Neural cell (in vitro differentiated cells): ENCODE measurements at regions not wholly inside any gene's neighbourhood (a gene's known extent, or its start where the extent isn't known, plus 50 kb on each side); places are given as distances from the start of the nearest gene placed in this dataset.

Source experiments
- H2AFZ ChIP-seq: fragments of 200-600, 300-800 bp; sonication (generic), shearing (Covaris generic); 2 replicates; pipeline ENCODE4 v1.6.0; 2014; ENCODE audit warnings: low read depth, mild to moderate bottlenecking, antibody characterized with exemption, low read length, moderate library complexity
- H3F3A ChIP-seq: fragments of 200-600 bp; shearing (Covaris generic); 2 replicates; pipeline ENCODE4 v1.6.1; 2016; ENCODE audit warnings: mild to moderate bottlenecking, moderate library complexity, mixed read lengths, antibody characterized with exemption, low read length; ENCODE audit not compliant: insufficient read depth, poor library complexity, severe bottlenecking
- H3K27ac ChIP-seq: fragments of 200-600, 300-800 bp; sonication (generic), shearing (Covaris generic); 2 replicates; pipeline ENCODE4 v1.5.1; 2014; ENCODE audit warnings: mild to moderate bottlenecking, low read length, moderate library complexity
- H3K27me3 ChIP-seq: fragments of 300-800, 200-600 bp; sonication (generic), shearing (Covaris generic); 2 replicates; pipeline ENCODE4 v1.6.0; 2014; ENCODE audit warnings: mild to moderate bottlenecking, low read depth, low read length, moderate library complexity; ENCODE audit not compliant: insufficient read depth
- H3K36me3 ChIP-seq: fragments of 300-800, 200-600 bp; sonication (generic), shearing (Covaris generic); 2 replicates; pipeline ENCODE4 v1.5.1; 2014; ENCODE audit warnings: mild to moderate bottlenecking, antibody characterized with exemption, low read length, moderate library complexity; ENCODE audit not compliant: insufficient read depth
- H3K4me2 ChIP-seq: fragments of 300-800, 200-600 bp; sonication (generic), shearing (Covaris generic); 2 replicates; pipeline ENCODE4 v1.6.0; 2014; ENCODE audit warnings: mild to moderate bottlenecking, low read length
- H3K4me3 ChIP-seq: fragments of 300-800, 200-600 bp; sonication (generic), shearing (Covaris generic); 2 replicates; pipeline ENCODE4 v1.5.1; 2014; ENCODE audit warnings: mild to moderate bottlenecking, low read length, moderate library complexity
- H3K79me2 ChIP-seq: fragments of 200-600 bp; shearing (Covaris generic); replicated peaks from 2 replicates; pipeline ENCODE4 v1.6.0; 2014; ENCODE audit warnings: mild to moderate bottlenecking, low read length, moderate library complexity; ENCODE audit not compliant: insufficient read depth
- H3K9ac ChIP-seq: fragments of 300-800, 200-600 bp; sonication (generic), shearing (Covaris generic); 2 replicates; pipeline ENCODE4 v1.6.1; 2016; ENCODE audit warnings: mild to moderate bottlenecking, low read length, mixed read lengths
- H3K9me2 ChIP-seq: fragments of 200-600 bp; shearing (Covaris generic); 2 replicates; pipeline ENCODE4 v1.6.1; 2016; ENCODE audit warnings: mild to moderate bottlenecking, low read length, mixed read lengths; ENCODE audit not compliant: insufficient read depth
- H3K9me3 ChIP-seq: fragments of 200-600, 300-800 bp; sonication (generic), shearing (Covaris generic); 2 replicates; pipeline ENCODE4 v1.6.1; 2016; ENCODE audit warnings: mild to moderate bottlenecking, mixed run types, low read length, moderate library complexity, mixed read lengths
- H4K20me1 ChIP-seq: fragments of 200-600 bp; shearing (Covaris generic); 2 replicates; pipeline ENCODE4 v1.6.1; 2016; ENCODE audit warnings: mild to moderate bottlenecking, mixed run types; ENCODE audit not compliant: insufficient read depth
- EP300 ChIP-seq: fragments of 450-650 bp; conservative IDR thresholded peaks from 2 replicates; pipeline ENCODE4 v1.6.1; 2014; ENCODE audit warnings: antibody characterized with exemption, mild to moderate bottlenecking, moderate library complexity; ENCODE audit not compliant: poor library complexity, severe bottlenecking
- EZH2 ChIP-seq: fragments of 200-600, 300-800 bp; shearing (Covaris generic), sonication (generic); IDR thresholded peaks from 2 replicates; pipeline ENCODE4 v1.6.1; 2014; ENCODE audit warnings: antibody characterized with exemption, low read length, borderline replicate concordance, mild to moderate bottlenecking; ENCODE audit not compliant: insufficient read depth, poor library complexity, severe bottlenecking
- MXI1 ChIP-seq: fragments of 450-650 bp; conservative IDR thresholded peaks from 2 replicates; pipeline ENCODE4 v1.6.1; 2014; ENCODE audit warnings: antibody characterized with exemption, mild to moderate bottlenecking; ENCODE audit not compliant: poor library complexity, severe bottlenecking
- POLR2AphosphoS5 ChIP-seq: IDR thresholded peaks from 2 replicates; pipeline ENCODE4 v1.6.1; 2012
- RAD21 ChIP-seq: fragments of 450-650 bp; conservative IDR thresholded peaks from 2 replicates; pipeline ENCODE4 v1.6.1; 2014; ENCODE audit warnings: antibody characterized with exemption, mild to moderate bottlenecking, moderate library complexity
- SMC3 ChIP-seq: fragments of 450-650 bp; conservative IDR thresholded peaks from 2 replicates; pipeline ENCODE4 v1.6.1; 2014; ENCODE audit warnings: antibody characterized with exemption, mild to moderate bottlenecking, moderate library complexity; ENCODE audit not compliant: poor library complexity
- TAF1 ChIP-seq: IDR thresholded peaks from 2 replicates; pipeline ENCODE4 v1.6.1; 2012; ENCODE audit warnings: low read depth
- TF ChIP-seq, protein P1 (sequence below): fragments of 450-650 bp; IDR thresholded peaks from 2 replicates; pipeline ENCODE4 v1.5.1; 2014; ENCODE audit warnings: antibody characterized with exemption, mild to moderate bottlenecking, moderate library complexity; ENCODE audit not compliant: poor library complexity, severe bottlenecking
- TF ChIP-seq, protein P2 (sequence below): IDR thresholded peaks from 2 replicates; pipeline ENCODE4 v1.6.1; 2012; ENCODE audit warnings: borderline replicate concordance

DNA sequence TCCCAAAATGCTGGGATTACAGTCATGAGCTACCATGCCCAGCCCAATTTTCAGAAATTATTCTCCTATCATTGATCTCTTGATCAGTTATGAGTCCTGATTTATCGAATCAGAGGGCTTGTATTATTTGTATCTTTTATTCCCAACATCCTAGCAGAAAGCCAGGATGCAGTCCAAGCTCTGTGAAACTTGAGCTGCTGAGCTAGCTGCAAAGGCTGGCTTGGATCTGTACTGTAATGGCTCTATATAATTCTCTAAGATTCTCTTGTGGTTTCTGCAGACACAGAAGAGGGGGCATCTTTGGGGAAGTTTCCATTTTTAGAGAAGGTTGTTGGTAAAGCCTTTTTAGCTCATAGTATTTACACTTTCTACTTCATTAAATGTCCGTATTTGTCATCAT is 227.1 kb downstream of the MAP2K4 start:
- no peaks in the 10 kb centered on the region for H4K20me1 ChIP-seq
- no peak overlapping the region for H3K4me3 ChIP-seq
- no peaks in the 10 kb centered on the region for H3F3A ChIP-seq
- no peak overlapping the region for H3K9ac ChIP-seq
- no peak overlapping the region for H3K27ac ChIP-seq
- no peaks in the 10 kb centered on the region for H3K9me3 ChIP-seq
- H3K4me2 ChIP-seq = no peak overlapping the region
- no peak for TF ChIP-seq MXI1
- no peak for TF ChIP-seq RAD21
- TF ChIP-seq, protein P1, sequence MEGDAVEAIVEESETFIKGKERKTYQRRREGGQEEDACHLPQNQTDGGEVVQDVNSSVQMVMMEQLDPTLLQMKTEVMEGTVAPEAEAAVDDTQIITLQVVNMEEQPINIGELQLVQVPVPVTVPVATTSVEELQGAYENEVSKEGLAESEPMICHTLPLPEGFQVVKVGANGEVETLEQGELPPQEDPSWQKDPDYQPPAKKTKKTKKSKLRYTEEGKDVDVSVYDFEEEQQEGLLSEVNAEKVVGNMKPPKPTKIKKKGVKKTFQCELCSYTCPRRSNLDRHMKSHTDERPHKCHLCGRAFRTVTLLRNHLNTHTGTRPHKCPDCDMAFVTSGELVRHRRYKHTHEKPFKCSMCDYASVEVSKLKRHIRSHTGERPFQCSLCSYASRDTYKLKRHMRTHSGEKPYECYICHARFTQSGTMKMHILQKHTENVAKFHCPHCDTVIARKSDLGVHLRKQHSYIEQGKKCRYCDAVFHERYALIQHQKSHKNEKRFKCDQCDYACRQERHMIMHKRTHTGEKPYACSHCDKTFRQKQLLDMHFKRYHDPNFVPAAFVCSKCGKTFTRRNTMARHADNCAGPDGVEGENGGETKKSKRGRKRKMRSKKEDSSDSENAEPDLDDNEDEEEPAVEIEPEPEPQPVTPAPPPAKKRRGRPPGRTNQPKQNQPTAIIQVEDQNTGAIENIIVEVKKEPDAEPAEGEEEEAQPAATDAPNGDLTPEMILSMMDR = no peak
- TF ChIP-seq SMC3 = no peak
- TF ChIP-seq, protein P2, sequence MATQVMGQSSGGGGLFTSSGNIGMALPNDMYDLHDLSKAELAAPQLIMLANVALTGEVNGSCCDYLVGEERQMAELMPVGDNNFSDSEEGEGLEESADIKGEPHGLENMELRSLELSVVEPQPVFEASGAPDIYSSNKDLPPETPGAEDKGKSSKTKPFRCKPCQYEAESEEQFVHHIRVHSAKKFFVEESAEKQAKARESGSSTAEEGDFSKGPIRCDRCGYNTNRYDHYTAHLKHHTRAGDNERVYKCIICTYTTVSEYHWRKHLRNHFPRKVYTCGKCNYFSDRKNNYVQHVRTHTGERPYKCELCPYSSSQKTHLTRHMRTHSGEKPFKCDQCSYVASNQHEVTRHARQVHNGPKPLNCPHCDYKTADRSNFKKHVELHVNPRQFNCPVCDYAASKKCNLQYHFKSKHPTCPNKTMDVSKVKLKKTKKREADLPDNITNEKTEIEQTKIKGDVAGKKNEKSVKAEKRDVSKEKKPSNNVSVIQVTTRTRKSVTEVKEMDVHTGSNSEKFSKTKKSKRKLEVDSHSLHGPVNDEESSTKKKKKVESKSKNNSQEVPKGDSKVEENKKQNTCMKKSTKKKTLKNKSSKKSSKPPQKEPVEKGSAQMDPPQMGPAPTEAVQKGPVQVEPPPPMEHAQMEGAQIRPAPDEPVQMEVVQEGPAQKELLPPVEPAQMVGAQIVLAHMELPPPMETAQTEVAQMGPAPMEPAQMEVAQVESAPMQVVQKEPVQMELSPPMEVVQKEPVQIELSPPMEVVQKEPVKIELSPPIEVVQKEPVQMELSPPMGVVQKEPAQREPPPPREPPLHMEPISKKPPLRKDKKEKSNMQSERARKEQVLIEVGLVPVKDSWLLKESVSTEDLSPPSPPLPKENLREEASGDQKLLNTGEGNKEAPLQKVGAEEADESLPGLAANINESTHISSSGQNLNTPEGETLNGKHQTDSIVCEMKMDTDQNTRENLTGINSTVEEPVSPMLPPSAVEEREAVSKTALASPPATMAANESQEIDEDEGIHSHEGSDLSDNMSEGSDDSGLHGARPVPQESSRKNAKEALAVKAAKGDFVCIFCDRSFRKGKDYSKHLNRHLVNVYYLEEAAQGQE = no peak
- no peak for TF ChIP-seq TAF1
- no peak for TF ChIP-seq EP300
- no peak for TF ChIP-seq POLR2AphosphoS5
- no peak for TF ChIP-seq EZH2
- no peaks in the 10 kb centered on the region for H3K79me2 ChIP-seq
- no peak overlapping the region for H2AFZ ChIP-seq
- no peaks in the 10 kb centered on the region for H3K27me3 ChIP-seq
- H3K9me2 ChIP-seq = no peaks in the 10 kb centered on the region
- no peaks in the 10 kb centered on the region for H3K36me3 ChIP-seq

DNA sequence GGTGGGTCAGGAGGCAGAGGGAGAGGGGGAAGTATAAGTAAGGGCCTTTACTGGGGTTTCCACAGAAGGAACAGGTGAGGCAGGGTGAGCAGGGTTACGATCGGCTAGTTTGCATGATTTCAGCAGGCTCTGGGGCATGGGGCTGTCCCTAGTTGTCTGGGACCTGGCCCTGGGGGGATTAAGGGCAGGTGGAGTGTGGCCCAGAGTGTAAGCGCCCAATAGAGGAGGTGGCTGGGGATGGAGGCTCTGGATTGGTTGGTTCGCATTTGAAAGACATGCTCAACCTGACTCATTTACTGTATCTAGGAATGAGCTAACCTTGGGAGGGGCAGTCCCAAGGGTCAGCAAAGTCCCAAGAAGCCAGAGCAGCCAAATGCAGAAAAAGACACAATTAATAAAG is 230.3 kb downstream of the MAP2K4 start:
- no peaks in the 10 kb centered on the region for H3F3A ChIP-seq
- H3K9me2 ChIP-seq = no peaks in the 10 kb centered on the region
- H3K36me3 ChIP-seq = no peaks in the 10 kb centered on the region
- no peak overlapping the region for H3K9ac ChIP-seq
- H3K9me3 ChIP-seq = no peaks in the 10 kb centered on the region
- H3K27me3 ChIP-seq = no peaks in the 10 kb centered on the region
- no peak for TF ChIP-seq MXI1
- TF ChIP-seq EZH2 = no peak
- TF ChIP-seq EP300 = no peak
- TF ChIP-seq, protein P1 = no peak
- no peak for TF ChIP-seq POLR2AphosphoS5
- TF ChIP-seq, protein P2 = no peak
- TF ChIP-seq RAD21 = no peak
- no peak for TF ChIP-seq TAF1
- TF ChIP-seq SMC3 = no peak
- H3K27ac ChIP-seq = no peak overlapping the region
- no peak overlapping the region for H3K4me3 ChIP-seq
- H3K79me2 ChIP-seq = no peaks in the 10 kb centered on the region
- H3K4me2 ChIP-seq = no peak overlapping the region
- H2AFZ ChIP-seq = no peak overlapping the region
- no peaks in the 10 kb centered on the region for H4K20me1 ChIP-seq
